HG03103 (cell line): ENCODE measurements at regions not wholly inside any gene's neighbourhood (a gene's known extent, or its start where the extent isn't known, plus 50 kb on each side); places are given as distances from the start of the nearest gene placed in this dataset.

Source experiments
- ATAC-seq: cut with Tn5 transposase; IDR thresholded peaks from one replicate; pipeline ENCODE4 v1.9.1; 2021; ENCODE audit warnings: low read depth; ENCODE audit not compliant: unreplicated experiment

- ATAC-seq, result no peak
Observed at GRCh38 chr5:91730026-91730425, 346.9 kb upstream of the ARRDC3 start.

GRCh38 chr5:91727463-91727862 is 344.3 kb upstream of the ARRDC3 start:
- no peak for ATAC-seq

- no peak for ATAC-seq
Observed at GRCh38 chr5:91722736-91723467, 339.8 kb upstream of the ARRDC3 start.

GRCh38 chr5:91712718-91713117 is 329.6 kb upstream of the ARRDC3 start:
- ATAC-seq, result no peak

- ATAC-seq, result no peak
Observed at GRCh38 chr5:91707521-91707841, 324.4 kb upstream of the ARRDC3 start.

- ATAC-seq, result no peak
Observed at GRCh38 chr5:91706785-91707520, 323.8 kb upstream of the ARRDC3 start.

GRCh38 chr5:91703128-91703527 is 320.0 kb upstream of the ARRDC3 start:
- ATAC-seq, result no peak

- no peak for ATAC-seq
Observed at GRCh38 chr5:91699429-91699828, 316.3 kb upstream of the ARRDC3 start.

- no peak for ATAC-seq
Observed at GRCh38 chr5:91691592-91691991, 308.5 kb upstream of the ARRDC3 start.

GRCh38 chr5:91690921-91691320 is 307.8 kb upstream of the ARRDC3 start:
- ATAC-seq, result no peak

- ATAC-seq, result no peak
Observed at GRCh38 chr5:91687430-91687829, 304.3 kb upstream of the ARRDC3 start.

GRCh38 chr5:91684625-91685024 is 301.5 kb upstream of the ARRDC3 start:
- ATAC-seq, result no peak

GRCh38 chr5:91670563-91670962 is 287.4 kb upstream of the ARRDC3 start:
- ATAC-seq, result no peak

- no peak for ATAC-seq
Observed at GRCh38 chr5:91670122-91670521, 287.0 kb upstream of the ARRDC3 start.

GRCh38 chr5:91668261-91668660 is 285.1 kb upstream of the ARRDC3 start:
- ATAC-seq, result no peak

GRCh38 chr5:91652678-91653077 is 269.6 kb upstream of the ARRDC3 start:
- ATAC-seq, result no peak

- ATAC-seq, result no peak
Observed at GRCh38 chr5:91651704-91652103, 268.6 kb upstream of the ARRDC3 start.

GRCh38 chr5:91645347-91645746 is 262.2 kb upstream of the ARRDC3 start:
- ATAC-seq, result no peak

GRCh38 chr5:91643797-91644196 is 260.7 kb upstream of the ARRDC3 start:
- no peak for ATAC-seq

GRCh38 chr5:91642581-91642980 is 259.5 kb upstream of the ARRDC3 start:
- no peak for ATAC-seq

GRCh38 chr5:91641730-91642350 is 258.7 kb upstream of the ARRDC3 start:
- ATAC-seq, result no peak

GRCh38 chr5:91639744-91640143 is 256.6 kb upstream of the ARRDC3 start:
- no peak for ATAC-seq
